ENCODE measurements at regions not wholly inside any gene's neighbourhood (a gene's known extent, or its start where the extent isn't known, plus 50 kb on each side); places are given as distances from the start of the nearest gene placed in this dataset.

DNA sequence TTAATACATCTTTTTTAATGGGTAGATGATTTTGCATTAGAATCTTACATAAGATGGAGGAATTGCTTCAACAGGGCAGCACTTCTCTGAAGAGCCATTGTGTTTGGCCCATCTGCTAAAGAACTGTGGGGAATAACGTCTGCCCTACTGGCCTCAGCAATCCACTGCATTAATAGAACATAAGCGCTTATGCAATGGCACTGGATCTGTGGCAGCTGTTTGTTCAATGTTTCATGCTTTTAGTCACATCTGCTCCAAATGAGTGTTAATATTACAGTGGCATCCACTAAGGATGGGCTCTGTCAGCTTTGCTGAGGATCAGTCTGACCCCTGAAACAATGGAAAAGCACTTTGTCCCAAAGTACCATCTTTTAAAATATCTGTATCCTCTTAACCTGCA lies 279.0 kb upstream of the GK2 start:
- TF ChIP-seq, protein P1, sequence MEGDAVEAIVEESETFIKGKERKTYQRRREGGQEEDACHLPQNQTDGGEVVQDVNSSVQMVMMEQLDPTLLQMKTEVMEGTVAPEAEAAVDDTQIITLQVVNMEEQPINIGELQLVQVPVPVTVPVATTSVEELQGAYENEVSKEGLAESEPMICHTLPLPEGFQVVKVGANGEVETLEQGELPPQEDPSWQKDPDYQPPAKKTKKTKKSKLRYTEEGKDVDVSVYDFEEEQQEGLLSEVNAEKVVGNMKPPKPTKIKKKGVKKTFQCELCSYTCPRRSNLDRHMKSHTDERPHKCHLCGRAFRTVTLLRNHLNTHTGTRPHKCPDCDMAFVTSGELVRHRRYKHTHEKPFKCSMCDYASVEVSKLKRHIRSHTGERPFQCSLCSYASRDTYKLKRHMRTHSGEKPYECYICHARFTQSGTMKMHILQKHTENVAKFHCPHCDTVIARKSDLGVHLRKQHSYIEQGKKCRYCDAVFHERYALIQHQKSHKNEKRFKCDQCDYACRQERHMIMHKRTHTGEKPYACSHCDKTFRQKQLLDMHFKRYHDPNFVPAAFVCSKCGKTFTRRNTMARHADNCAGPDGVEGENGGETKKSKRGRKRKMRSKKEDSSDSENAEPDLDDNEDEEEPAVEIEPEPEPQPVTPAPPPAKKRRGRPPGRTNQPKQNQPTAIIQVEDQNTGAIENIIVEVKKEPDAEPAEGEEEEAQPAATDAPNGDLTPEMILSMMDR (IDR thresholded peaks at IDR 0.05; ENCODE audit: poor library complexity): no peak
- TF ChIP-seq EZH2phosphoT487 (IDR thresholded peaks at IDR 0.05; ENCODE audit: low read depth, severe bottlenecking, unreplicated experiment): no peak
- TF ChIP-seq EZH2 (IDR thresholded peaks at IDR 0.05; ENCODE audit: borderline replicate concordance): no peak

Measured in hepatocyte (in vitro differentiated cells).